ENCODE measurements at regions not wholly inside any gene's neighbourhood (a gene's known extent, or its start where the extent isn't known, plus 50 kb on each side); places are given as distances from the start of the nearest gene placed in this dataset.

DNA sequence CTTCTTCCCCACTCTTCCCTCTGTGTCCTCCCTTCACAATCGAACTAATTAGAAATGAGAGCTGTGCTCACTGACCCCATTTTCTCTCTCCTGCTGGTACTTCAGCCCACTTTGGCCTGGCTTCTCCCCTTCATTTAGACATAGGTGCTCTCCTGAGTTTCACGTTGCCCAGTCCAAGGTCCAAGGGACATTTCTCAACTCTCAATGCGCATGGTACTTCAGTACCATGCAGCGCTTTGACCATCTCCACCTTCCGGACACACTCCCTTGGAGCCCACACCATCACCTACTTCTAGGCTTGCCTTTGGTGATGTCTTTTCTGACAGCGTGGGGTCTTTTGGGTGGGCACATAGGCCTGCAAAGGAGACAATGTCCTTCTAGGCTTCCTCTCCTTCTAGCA, 99.7 kb downstream of the ABHD5 start:
- Histone ChIP-seq H2AFZ (ENCODE audit: low read depth, low read length) (no peak overlapping the region), H3K9me2 (ENCODE audit: insufficient read depth, low read length) (no peaks in the 10 kb centered on the region), H3K79me2 (replicated peaks; ENCODE audit: insufficient read depth, low read length) (no peaks in the 10 kb centered on the region), H3F3A (ENCODE audit: insufficient read depth, low read length, poor library complexity, severe bottlenecking) (no peaks in the 10 kb centered on the region), H3K4me3 (ENCODE audit: low read length) (no peak overlapping the region), H3K36me3 (ENCODE audit: insufficient read depth, low read length) (no peaks in the 10 kb centered on the region), H4K20me1 (ENCODE audit: insufficient read depth) (no peaks in the 10 kb centered on the region), H3K27ac (ENCODE audit: low read length) (no peak overlapping the region), H3K27me3 (ENCODE audit: insufficient read depth, low read depth, low read length) (no peaks in the 10 kb centered on the region), H3K9me3 (ENCODE audit: low read length) (no peaks in the 10 kb centered on the region), H3K9ac (ENCODE audit: low read length) (no peak overlapping the region), H3K4me2 (ENCODE audit: low read length) (no peak overlapping the region)
- TF ChIP-seq EP300 (conservative IDR thresholded peaks at IDR 0.05; ENCODE audit: poor library complexity, severe bottlenecking), result no peak
- no peak for TF ChIP-seq EZH2 (IDR thresholded peaks at IDR 0.05; ENCODE audit: borderline replicate concordance, insufficient read depth, low read length, poor library complexity, severe bottlenecking)
- no peak for TF ChIP-seq POLR2AphosphoS5 (IDR thresholded peaks at IDR 0.05)
- TF ChIP-seq, protein P1, sequence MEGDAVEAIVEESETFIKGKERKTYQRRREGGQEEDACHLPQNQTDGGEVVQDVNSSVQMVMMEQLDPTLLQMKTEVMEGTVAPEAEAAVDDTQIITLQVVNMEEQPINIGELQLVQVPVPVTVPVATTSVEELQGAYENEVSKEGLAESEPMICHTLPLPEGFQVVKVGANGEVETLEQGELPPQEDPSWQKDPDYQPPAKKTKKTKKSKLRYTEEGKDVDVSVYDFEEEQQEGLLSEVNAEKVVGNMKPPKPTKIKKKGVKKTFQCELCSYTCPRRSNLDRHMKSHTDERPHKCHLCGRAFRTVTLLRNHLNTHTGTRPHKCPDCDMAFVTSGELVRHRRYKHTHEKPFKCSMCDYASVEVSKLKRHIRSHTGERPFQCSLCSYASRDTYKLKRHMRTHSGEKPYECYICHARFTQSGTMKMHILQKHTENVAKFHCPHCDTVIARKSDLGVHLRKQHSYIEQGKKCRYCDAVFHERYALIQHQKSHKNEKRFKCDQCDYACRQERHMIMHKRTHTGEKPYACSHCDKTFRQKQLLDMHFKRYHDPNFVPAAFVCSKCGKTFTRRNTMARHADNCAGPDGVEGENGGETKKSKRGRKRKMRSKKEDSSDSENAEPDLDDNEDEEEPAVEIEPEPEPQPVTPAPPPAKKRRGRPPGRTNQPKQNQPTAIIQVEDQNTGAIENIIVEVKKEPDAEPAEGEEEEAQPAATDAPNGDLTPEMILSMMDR (IDR thresholded peaks at IDR 0.05; ENCODE audit: poor library complexity, severe bottlenecking), result no peak
- no peak for TF ChIP-seq SMC3 (conservative IDR thresholded peaks at IDR 0.05; ENCODE audit: poor library complexity)
- TF ChIP-seq MXI1 (conservative IDR thresholded peaks at IDR 0.05; ENCODE audit: poor library complexity, severe bottlenecking), result no peak
- no peak for TF ChIP-seq TAF1 (IDR thresholded peaks at IDR 0.05; ENCODE audit: low read depth)
- TF ChIP-seq RAD21 (conservative IDR thresholded peaks at IDR 0.05), result no peak
- TF ChIP-seq, protein P2, sequence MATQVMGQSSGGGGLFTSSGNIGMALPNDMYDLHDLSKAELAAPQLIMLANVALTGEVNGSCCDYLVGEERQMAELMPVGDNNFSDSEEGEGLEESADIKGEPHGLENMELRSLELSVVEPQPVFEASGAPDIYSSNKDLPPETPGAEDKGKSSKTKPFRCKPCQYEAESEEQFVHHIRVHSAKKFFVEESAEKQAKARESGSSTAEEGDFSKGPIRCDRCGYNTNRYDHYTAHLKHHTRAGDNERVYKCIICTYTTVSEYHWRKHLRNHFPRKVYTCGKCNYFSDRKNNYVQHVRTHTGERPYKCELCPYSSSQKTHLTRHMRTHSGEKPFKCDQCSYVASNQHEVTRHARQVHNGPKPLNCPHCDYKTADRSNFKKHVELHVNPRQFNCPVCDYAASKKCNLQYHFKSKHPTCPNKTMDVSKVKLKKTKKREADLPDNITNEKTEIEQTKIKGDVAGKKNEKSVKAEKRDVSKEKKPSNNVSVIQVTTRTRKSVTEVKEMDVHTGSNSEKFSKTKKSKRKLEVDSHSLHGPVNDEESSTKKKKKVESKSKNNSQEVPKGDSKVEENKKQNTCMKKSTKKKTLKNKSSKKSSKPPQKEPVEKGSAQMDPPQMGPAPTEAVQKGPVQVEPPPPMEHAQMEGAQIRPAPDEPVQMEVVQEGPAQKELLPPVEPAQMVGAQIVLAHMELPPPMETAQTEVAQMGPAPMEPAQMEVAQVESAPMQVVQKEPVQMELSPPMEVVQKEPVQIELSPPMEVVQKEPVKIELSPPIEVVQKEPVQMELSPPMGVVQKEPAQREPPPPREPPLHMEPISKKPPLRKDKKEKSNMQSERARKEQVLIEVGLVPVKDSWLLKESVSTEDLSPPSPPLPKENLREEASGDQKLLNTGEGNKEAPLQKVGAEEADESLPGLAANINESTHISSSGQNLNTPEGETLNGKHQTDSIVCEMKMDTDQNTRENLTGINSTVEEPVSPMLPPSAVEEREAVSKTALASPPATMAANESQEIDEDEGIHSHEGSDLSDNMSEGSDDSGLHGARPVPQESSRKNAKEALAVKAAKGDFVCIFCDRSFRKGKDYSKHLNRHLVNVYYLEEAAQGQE (IDR thresholded peaks at IDR 0.05; ENCODE audit: borderline replicate concordance), result no peak

DNA sequence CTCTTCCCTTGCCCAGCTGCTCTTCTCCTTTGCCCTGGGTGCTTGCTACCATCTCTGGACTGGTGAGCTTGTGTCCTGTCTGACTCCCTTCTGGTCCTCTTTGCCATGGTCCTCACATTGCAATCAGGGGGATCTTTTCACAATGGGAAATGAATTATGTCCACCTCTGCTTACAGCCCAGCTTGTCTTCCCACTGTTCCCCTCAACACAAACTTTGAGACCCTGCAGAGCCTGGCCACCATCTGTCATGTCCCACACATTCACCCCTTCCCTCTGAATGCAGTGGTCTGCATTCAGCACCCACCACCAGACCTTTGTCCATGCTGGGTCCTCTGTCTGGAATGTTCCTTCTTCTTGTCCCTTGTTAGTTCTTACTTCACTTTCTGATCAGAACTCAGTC, 100.5 kb downstream of the ABHD5 start:
- no peak overlapping the region for H3K4me2 ChIP-seq (ENCODE audit: low read length)
- no peak overlapping the region for H3K27ac ChIP-seq (ENCODE audit: low read length)
- H3K9me3 ChIP-seq (ENCODE audit: low read length), result no peaks in the 10 kb centered on the region
- TF ChIP-seq SMC3 (conservative IDR thresholded peaks at IDR 0.05; ENCODE audit: poor library complexity) (no peak), RAD21 (conservative IDR thresholded peaks at IDR 0.05) (no peak), MXI1 (conservative IDR thresholded peaks at IDR 0.05; ENCODE audit: poor library complexity, severe bottlenecking) (no peak), TAF1 (IDR thresholded peaks at IDR 0.05; ENCODE audit: low read depth) (no peak), POLR2AphosphoS5 (IDR thresholded peaks at IDR 0.05) (no peak), EZH2 (IDR thresholded peaks at IDR 0.05; ENCODE audit: borderline replicate concordance, insufficient read depth, low read length, poor library complexity, severe bottlenecking) (no peak), EP300 (conservative IDR thresholded peaks at IDR 0.05; ENCODE audit: poor library complexity, severe bottlenecking) (no peak)
- TF ChIP-seq, protein P1 (IDR thresholded peaks at IDR 0.05; ENCODE audit: poor library complexity, severe bottlenecking), result no peak
- TF ChIP-seq, protein P2 (IDR thresholded peaks at IDR 0.05; ENCODE audit: borderline replicate concordance), result no peak
- H3K9me2 ChIP-seq (ENCODE audit: insufficient read depth, low read length), result no peaks in the 10 kb centered on the region
- H4K20me1 ChIP-seq (ENCODE audit: insufficient read depth), result no peaks in the 10 kb centered on the region
- H3F3A ChIP-seq (ENCODE audit: insufficient read depth, low read length, poor library complexity, severe bottlenecking), result no peaks in the 10 kb centered on the region
- H3K36me3 ChIP-seq (ENCODE audit: insufficient read depth, low read length), result no peaks in the 10 kb centered on the region
- no peak overlapping the region for H3K4me3 ChIP-seq (ENCODE audit: low read length)
- no peaks in the 10 kb centered on the region for H3K79me2 ChIP-seq (replicated peaks; ENCODE audit: insufficient read depth, low read length)
- H3K9ac ChIP-seq (ENCODE audit: low read length), result no peak overlapping the region
- no peak overlapping the region for H2AFZ ChIP-seq (ENCODE audit: low read depth, low read length)
- no peaks in the 10 kb centered on the region for H3K27me3 ChIP-seq (ENCODE audit: insufficient read depth, low read depth, low read length)

Measured in neural cell (in vitro differentiated cells).